ENCODE measurements at regions not wholly inside any gene's neighbourhood (a gene's known extent, or its start where the extent isn't known, plus 50 kb on each side); places are given as distances from the start of the nearest gene placed in this dataset.

GRCh38 chr16:88316941-88317612 lies 65.7 kb upstream of the ZNF469 start (continued):
- TF ChIP-seq RFX5 (IDR thresholded peaks at IDR 0.05; ENCODE audit: borderline replicate concordance, low read depth, low read length) = no peak
- TF ChIP-seq SIN3A (conservative IDR thresholded peaks at IDR 0.05 in 1 of 2, IDR thresholded peaks at IDR 0.05 in 1 of 2; ENCODE audit: low read depth in 1 of 2, low read length in 2 of 2) = no peak
- TF ChIP-seq CBX8 (IDR thresholded peaks at IDR 0.05; ENCODE audit: borderline replicate concordance, low read depth, low read length) = no peak

Measured in H1 (cell line).